Tibial nerve (tissue), 4 donors: ENCODE measurements at regions not wholly inside any gene's neighbourhood (a gene's known extent, or its start where the extent isn't known, plus 50 kb on each side); places are given as distances from the start of the nearest gene placed in this dataset.

Experiments used
- DNase-seq, 2 donors: peaks; one replicate each; pipeline ENCODE4 v3.0.0-alpha.2; 2019; ENCODE audit warnings: low spot score in 2 of 2
- H3K27ac ChIP-seq, 4 donors: fragments of 200-600 bp; sonication (generic) in 3 of 4; one replicate each; pipeline ENCODE4 v1.5.1; 2017 to 2019; ENCODE audit warnings: mild to moderate bottlenecking in 1 of 4
- H3K27me3 ChIP-seq, 2 donors: fragments of 200-600 bp; sonication (generic) in 1 of 2; one replicate each; pipeline versions ENCODE4 v1.5.1 to v1.6.0; 2017 to 2019
- H3K36me3 ChIP-seq, 3 donors: fragments of 200-600 bp; sonication (generic); one replicate each; pipeline ENCODE4 v1.5.1; 2018 to 2019
- H3K4me1 ChIP-seq, 4 donors: fragments of 200-600 bp; sonication (generic) in 3 of 4; one replicate each; pipeline ENCODE4 v1.5.1; 2017 to 2019
- H3K4me3 ChIP-seq, 4 donors: fragments of 200-600 bp; sonication (generic) in 3 of 4; one replicate each; pipeline ENCODE4 v1.5.1; 2017 to 2019; ENCODE audit warnings: mild to moderate bottlenecking in 1 of 4, moderate library complexity in 1 of 4
- H3K9me3 ChIP-seq, 4 donors: fragments of 200-600 bp; sonication (generic) in 3 of 4; one replicate each; pipeline ENCODE4 v1.5.1; 2017 to 2019
- CTCF ChIP-seq, 5 experiments: fragments of 200-600 bp in 3 of 5; fragments of 450-650 bp in 2 of 5; sonication (generic) in 3 of 5; IDR thresholded peaks; one replicate each; pipeline ENCODE4 v1.5.1; 2016 to 2019; ENCODE audit warnings: antibody characterized with exemption in 5 of 5, mild to moderate bottlenecking in 3 of 5, moderate library complexity in 2 of 5
- EP300 ChIP-seq, 2 donors: sonication (generic); formaldehyde crosslinking; IDR thresholded peaks; one replicate each; pipeline ENCODE4 v1.6.1; 2017; ENCODE audit warnings: antibody characterized with exemption in 2 of 2, mild to moderate bottlenecking in 1 of 2
- POLR2A ChIP-seq, 2 donors: fragments of 450-650 bp; IDR thresholded peaks; one replicate each; pipeline ENCODE4 v1.6.1; 2017; ENCODE audit warnings: antibody characterized with exemption in 2 of 2, mild to moderate bottlenecking in 2 of 2, moderate library complexity in 2 of 2
- WGBS, 2 donors: methylation state at CpG; one replicate each; pipeline ENCODE4 v1.1.5; 2018; 5-methylcytosine and 5-hydroxymethylcytosine counted together

DNA sequence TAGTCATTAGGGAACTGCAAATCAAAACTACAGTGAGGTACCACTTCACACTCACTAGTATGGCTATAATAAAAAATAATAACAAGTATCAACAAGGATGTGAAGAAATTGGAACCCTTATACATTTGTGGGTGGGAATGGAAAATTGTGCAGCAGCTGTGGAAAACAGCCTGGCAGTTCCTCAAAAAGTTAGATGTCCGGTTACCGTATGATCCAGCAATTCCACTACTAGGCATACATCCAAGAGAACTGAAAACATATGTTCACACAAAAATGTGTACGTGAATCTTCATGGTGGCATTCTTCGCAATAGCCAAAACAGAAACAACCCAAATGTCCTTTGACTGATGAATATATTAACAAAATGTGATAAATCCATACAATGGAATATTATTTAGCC lies 187.9 kb upstream of the LYSMD4 start:
- no peak for DNase-seq
- H3K27me3 ChIP-seq: no peaks in the 10 kb centered on the region
- WGBS, 2 donors: 35 to 40% methylated on average over 4 of the region's 4 CpGs
- no peaks in the 10 kb centered on the region for H3K36me3 ChIP-seq
- TF ChIP-seq POLR2A (IDR thresholded peaks at IDR 0.05) (no peak), CTCF (IDR thresholded peaks at IDR 0.05) (no peak), EP300 (IDR thresholded peaks at IDR 0.05) (no peak)
- H3K27ac ChIP-seq: no peak overlapping the region
- H3K4me3 ChIP-seq: no peak overlapping the region
- peaks cover 0 to 31% (median 8%) of the 10 kb centered on the region in 4 donors for H3K4me1 ChIP-seq
- no peaks in the 10 kb centered on the region for H3K9me3 ChIP-seq

GRCh38 chr15:99918072-99918471 lies 184.8 kb upstream of the LYSMD4 start:
- Histone ChIP-seq H3K9me3 (no peaks in the 10 kb centered on the region), H3K36me3 (no peaks in the 10 kb centered on the region), H3K27me3 (no peaks in the 10 kb centered on the region), H3K27ac (no peak overlapping the region), H3K4me3 (no peak overlapping the region), H3K4me1 (peaks cover 0 to 19% (median 5%) of the 10 kb centered on the region in 4 donors)
- 83 to 84% methylated on average over 8 to 9 of the region's 9 CpGs for WGBS, 2 donors
- DNase-seq: no peak
- TF ChIP-seq POLR2A (IDR thresholded peaks at IDR 0.05): no peak
- no peak for TF ChIP-seq CTCF (IDR thresholded peaks at IDR 0.05)
- TF ChIP-seq EP300 (IDR thresholded peaks at IDR 0.05): no peak

- TF ChIP-seq CTCF (IDR thresholded peaks at IDR 0.05) (no peak), EP300 (IDR thresholded peaks at IDR 0.05) (no peak), POLR2A (IDR thresholded peaks at IDR 0.05) (no peak)
- H3K9me3 ChIP-seq: no peaks in the 10 kb centered on the region
- 56% methylated on average over 6 of the region's 6 CpGs for WGBS, 2 donors
- no peak for DNase-seq
- peaks cover 0 to 19% (median 5%) of the 10 kb centered on the region in 4 donors for H3K4me1 ChIP-seq
- H3K36me3 ChIP-seq: no peaks in the 10 kb centered on the region
- H3K4me3 ChIP-seq: no peak overlapping the region
- H3K27ac ChIP-seq: no peak overlapping the region
- no peaks in the 10 kb centered on the region for H3K27me3 ChIP-seq
Measured at GRCh38 chr15:99917252-99917651, 184.0 kb upstream of the LYSMD4 start.

- no peak overlapping the region for H3K4me3 ChIP-seq
- peaks cover 0 to 23% (median 5%) of the 10 kb centered on the region in 4 donors for H3K4me1 ChIP-seq
- WGBS, 2 donors: 58 to 59% methylated on average over 10 of the region's 10 CpGs
- no peak for DNase-seq
- no peaks in the 10 kb centered on the region for H3K36me3 ChIP-seq
- TF ChIP-seq CTCF (IDR thresholded peaks at IDR 0.05) (no peak), EP300 (IDR thresholded peaks at IDR 0.05) (no peak), POLR2A (IDR thresholded peaks at IDR 0.05) (no peak)
- no peaks in the 10 kb centered on the region for H3K27me3 ChIP-seq
- no peaks in the 10 kb centered on the region for H3K9me3 ChIP-seq
- H3K27ac ChIP-seq: no peak overlapping the region
Measured at GRCh38 chr15:99916668-99917223, 183.5 kb upstream of the LYSMD4 start.

GRCh38 chr15:99914723-99915122 lies 181.5 kb upstream of the LYSMD4 start:
- WGBS, 2 donors: 77 to 78% methylated on average over 3 of the region's 3 CpGs
- H3K4me1 ChIP-seq: peaks cover 0 to 26% (median 5%) of the 10 kb centered on the region in 4 donors
- no peak for DNase-seq
- H3K36me3 ChIP-seq: no peaks in the 10 kb centered on the region
- TF ChIP-seq CTCF (IDR thresholded peaks at IDR 0.05): no peak
- H3K4me3 ChIP-seq: no peak overlapping the region
- no peaks in the 10 kb centered on the region for H3K9me3 ChIP-seq
- H3K27ac ChIP-seq: no peak overlapping the region
- no peaks in the 10 kb centered on the region for H3K27me3 ChIP-seq
